Upper lobe of left lung (tissue), 4 donors: ENCODE measurements at regions not wholly inside any gene's neighbourhood (a gene's known extent, or its start where the extent isn't known, plus 50 kb on each side); places are given as distances from the start of the nearest gene placed in this dataset.

ENCODE experiments used
- CTCF ChIP-seq, 6 experiments: fragments of 450-650 bp in 4 of 6; fragments of 200-600 bp in 2 of 6; sonication (generic) in 2 of 6; IDR thresholded peaks; one replicate each; pipeline ENCODE4 v1.5.1; 2016 to 2019; ENCODE audit warnings: antibody characterized with exemption in 6 of 6
- EP300 ChIP-seq, 4 donors: sonication (generic); formaldehyde crosslinking; IDR thresholded peaks; one replicate each; pipeline ENCODE4 v1.5.1; 2017; ENCODE audit warnings: antibody characterized with exemption in 4 of 4, control low read depth in 2 of 4
- POLR2A ChIP-seq, 4 donors: fragments of 450-650 bp; IDR thresholded peaks; one replicate each; pipeline ENCODE4 v1.5.1; 2016 to 2017; ENCODE audit warnings: antibody characterized with exemption in 4 of 4, mild to moderate bottlenecking in 2 of 4
- POLR2AphosphoS5 ChIP-seq, 2 donors: sonication (generic); formaldehyde crosslinking; IDR thresholded peaks; one replicate each; pipeline ENCODE4 v1.5.1; 2017; ENCODE audit warnings: antibody characterized with exemption in 2 of 2

GRCh38 chr2:42906111-42906556 is 113.8 kb upstream of the HAAO start:
- TF ChIP-seq POLR2A (IDR thresholded peaks at IDR 0.05), result no peak
- TF ChIP-seq CTCF (IDR thresholded peaks at IDR 0.05), result no peak
- no peak for TF ChIP-seq EP300 (IDR thresholded peaks at IDR 0.05)
- TF ChIP-seq POLR2AphosphoS5 (IDR thresholded peaks at IDR 0.05), result no peak
